ENCODE measurements at regions not wholly inside any gene's neighbourhood (a gene's known extent, or its start where the extent isn't known, plus 50 kb on each side); places are given as distances from the start of the nearest gene placed in this dataset.

GRCh38 chr3:31422237-31422636 lies 110.5 kb upstream of the STT3B start:
- H2AFZ ChIP-seq = no peak overlapping the region
- no peak for DNase-seq (ENCODE audit: low spot score)
- H3K4me1 Mint-ChIP-seq = no peaks in the 10 kb centered on the region; the same call in 2 of the 3 replicates
- no peak overlapping the region for H3K4me2 ChIP-seq
- H3F3A ChIP-seq (replicated peaks; ENCODE audit: low read depth) = no peaks in the 10 kb centered on the region
- no peaks in the 10 kb centered on the region for H3K9me3 Mint-ChIP-seq
- no peaks in the 10 kb centered on the region for H3K4me1 ChIP-seq (ENCODE audit: insufficient read depth)
- no peaks in the 10 kb centered on the region for H3K36me3 ChIP-seq (ENCODE audit: insufficient read depth)
- H3K27me3 ChIP-seq (ENCODE audit: insufficient read depth) = no peaks in the 10 kb centered on the region
- H3K27me3 Mint-ChIP-seq (ENCODE audit: insufficient read depth, low read depth, poor library complexity) = peaks cover 1% of the 10 kb centered on the region
- no peaks in the 10 kb centered on the region for H3K36me3 Mint-ChIP-seq (ENCODE audit: low read depth)
- no peaks in the 10 kb centered on the region for H3K79me2 ChIP-seq (replicated peaks; ENCODE audit: insufficient read depth)
- H3K27ac Mint-ChIP-seq = no peak overlapping the region
- no peak overlapping the region for H3K4me3 ChIP-seq
- no peak overlapping the region for H3K4me3 Mint-ChIP-seq
- no peaks in the 10 kb centered on the region for H4K20me1 ChIP-seq (replicated peaks; ENCODE audit: insufficient read depth)
- H3K27ac ChIP-seq (ENCODE audit: low read depth) = no peak overlapping the region
- TF ChIP-seq, protein P1, sequence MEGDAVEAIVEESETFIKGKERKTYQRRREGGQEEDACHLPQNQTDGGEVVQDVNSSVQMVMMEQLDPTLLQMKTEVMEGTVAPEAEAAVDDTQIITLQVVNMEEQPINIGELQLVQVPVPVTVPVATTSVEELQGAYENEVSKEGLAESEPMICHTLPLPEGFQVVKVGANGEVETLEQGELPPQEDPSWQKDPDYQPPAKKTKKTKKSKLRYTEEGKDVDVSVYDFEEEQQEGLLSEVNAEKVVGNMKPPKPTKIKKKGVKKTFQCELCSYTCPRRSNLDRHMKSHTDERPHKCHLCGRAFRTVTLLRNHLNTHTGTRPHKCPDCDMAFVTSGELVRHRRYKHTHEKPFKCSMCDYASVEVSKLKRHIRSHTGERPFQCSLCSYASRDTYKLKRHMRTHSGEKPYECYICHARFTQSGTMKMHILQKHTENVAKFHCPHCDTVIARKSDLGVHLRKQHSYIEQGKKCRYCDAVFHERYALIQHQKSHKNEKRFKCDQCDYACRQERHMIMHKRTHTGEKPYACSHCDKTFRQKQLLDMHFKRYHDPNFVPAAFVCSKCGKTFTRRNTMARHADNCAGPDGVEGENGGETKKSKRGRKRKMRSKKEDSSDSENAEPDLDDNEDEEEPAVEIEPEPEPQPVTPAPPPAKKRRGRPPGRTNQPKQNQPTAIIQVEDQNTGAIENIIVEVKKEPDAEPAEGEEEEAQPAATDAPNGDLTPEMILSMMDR (conservative IDR thresholded peaks at IDR 0.05; ENCODE audit: low read depth in 2 of 2) = no peak
- no peak for TF ChIP-seq ZNF462 (CRISPR knock-in tag; IDR thresholded peaks at IDR 0.05)
- no peak for TF ChIP-seq JUNB (IDR thresholded peaks at IDR 0.05; ENCODE audit: unreplicated experiment)
- no peak for TF ChIP-seq ETS1 (IDR thresholded peaks at IDR 0.05)
- no peak for TF ChIP-seq EZH2phosphoT487 (IDR thresholded peaks at IDR 0.05; ENCODE audit: unreplicated experiment)
- no peak for TF ChIP-seq REST (IDR thresholded peaks at IDR 0.05; ENCODE audit: unreplicated experiment)
- TF ChIP-seq EZH2 (IDR thresholded peaks at IDR 0.05; ENCODE audit: low read depth, unreplicated experiment) = no peak
- TF ChIP-seq STAT1 (IDR thresholded peaks at IDR 0.05; ENCODE audit: unreplicated experiment) = no peak
- no peak for TF ChIP-seq NANOG (IDR thresholded peaks at IDR 0.05; ENCODE audit: borderline replicate concordance)
- TF ChIP-seq CREB1 (CRISPR knock-in tag; IDR thresholded peaks at IDR 0.05; ENCODE audit: low read depth) = no peak
- no peak for TF ChIP-seq ZNF114 (CRISPR knock-in tag; IDR thresholded peaks at IDR 0.05)
- no peak for TF ChIP-seq POLR2AphosphoS5 (IDR thresholded peaks at IDR 0.05; ENCODE audit: low read depth)
- TF ChIP-seq ZNF331 (CRISPR knock-in tag; IDR thresholded peaks at IDR 0.05; ENCODE audit: low read depth) = no peak
- ATAC-seq = no peak
- H3K9me2 ChIP-seq (ENCODE audit: insufficient read depth) = no peaks in the 10 kb centered on the region
